H9 (cell line): ENCODE measurements at regions not wholly inside any gene's neighbourhood (a gene's known extent, or its start where the extent isn't known, plus 50 kb on each side); places are given as distances from the start of the nearest gene placed in this dataset.

Experiments used
- DNase-seq: peaks from one replicate; pipeline ENCODE4 v3.0.0-alpha.2; 2017
- H2AFZ ChIP-seq: one replicate; pipeline ENCODE4 v1.6.1; 2013; ENCODE audit warnings: mild to moderate bottlenecking, low read length, control low read depth, moderate library complexity
- H2AK5ac ChIP-seq: 2 replicates; pipeline ENCODE4 v1.6.1; 2013; ENCODE audit warnings: low read length, control low read depth, mixed read lengths; ENCODE audit not compliant: insufficient read length
- H2BK120ac ChIP-seq: one replicate; pipeline ENCODE4 v1.6.1; 2013; ENCODE audit warnings: low read depth, mild to moderate bottlenecking, low read length, control low read depth, inconsistent platforms; ENCODE audit not compliant: poor library complexity, severe bottlenecking
- H2BK12ac ChIP-seq: 2 replicates; pipeline ENCODE4 v1.6.1; 2013; ENCODE audit warnings: low read length, control low read depth, mixed read lengths, low read depth; ENCODE audit not compliant: insufficient read length
- H2BK15ac ChIP-seq: 2 replicates; pipeline ENCODE4 v1.6.1; 2013; ENCODE audit warnings: low read depth, low read length, control low read depth
- H2BK20ac ChIP-seq: one replicate; pipeline ENCODE4 v1.6.1; 2013; ENCODE audit warnings: low read depth, mild to moderate bottlenecking, low read length, control low read depth, inconsistent platforms; ENCODE audit not compliant: poor library complexity, severe bottlenecking
- H2BK5ac ChIP-seq: 2 replicates; pipeline ENCODE4 v1.6.1; 2013; ENCODE audit warnings: low read length, control low read depth, mixed read lengths; ENCODE audit not compliant: insufficient read length
- H3K14ac ChIP-seq: 2 replicates; pipeline ENCODE4 v1.6.1; 2013; ENCODE audit warnings: low read length, control low read depth; ENCODE audit not compliant: insufficient read depth
- H3K18ac ChIP-seq: 2 replicates; pipeline ENCODE4 v1.6.1; 2013; ENCODE audit warnings: low read depth, mild to moderate bottlenecking, mixed read lengths, low read length, control low read depth; ENCODE audit not compliant: insufficient read length
- H3K23ac ChIP-seq: 2 replicates; pipeline ENCODE4 v1.6.1; 2013; ENCODE audit warnings: low read length, control low read depth, mixed read lengths, low read depth; ENCODE audit not compliant: insufficient read length
- H3K23me2 ChIP-seq: 2 replicates; pipeline ENCODE4 v1.6.1; 2013; ENCODE audit warnings: low read depth, mild to moderate bottlenecking, mixed read lengths, low read length, control low read depth; ENCODE audit not compliant: insufficient read length, poor library complexity, severe bottlenecking
- H3K27ac ChIP-seq: 2 replicates; pipeline ENCODE4 v1.5.1; 2013; ENCODE audit warnings: low read length, control low read depth, mixed read lengths, low read depth; ENCODE audit not compliant: insufficient read length
- H3K27me3 ChIP-seq: 2 replicates; pipeline ENCODE4 v1.6.1; 2013; ENCODE audit warnings: low read length, control low read depth, inconsistent platforms; ENCODE audit not compliant: insufficient read depth
- H3K4ac ChIP-seq: 2 replicates; pipeline ENCODE4 v1.6.1; 2013; ENCODE audit warnings: low read depth, mild to moderate bottlenecking, control low read depth, inconsistent platforms, low read length, moderate library complexity
- H3K4me1 ChIP-seq: 2 replicates; pipeline ENCODE4 v1.6.1; 2013; ENCODE audit warnings: low read length, control low read depth, inconsistent platforms; ENCODE audit not compliant: insufficient read depth
- H3K4me2 ChIP-seq: 2 replicates; pipeline ENCODE4 v1.6.1; 2013; ENCODE audit warnings: low read length, control low read depth, mixed read lengths; ENCODE audit not compliant: insufficient read length, insufficient read depth
- H3K56ac ChIP-seq: 2 replicates; pipeline ENCODE4 v1.6.1; 2013; ENCODE audit warnings: low read depth, mild to moderate bottlenecking, mixed read lengths, low read length, control low read depth; ENCODE audit not compliant: insufficient read length
- H3K79me1 ChIP-seq: 2 replicates; pipeline ENCODE4 v1.6.1; 2013; ENCODE audit warnings: low read depth, mild to moderate bottlenecking, moderate library complexity, low read length, control low read depth, inconsistent platforms; ENCODE audit not compliant: insufficient read depth, poor library complexity, severe bottlenecking
- H3K79me2 ChIP-seq: 2 replicates; pipeline ENCODE4 v1.6.1; 2013; ENCODE audit warnings: low read length, control low read depth, inconsistent platforms; ENCODE audit not compliant: insufficient read depth
- H3K9ac ChIP-seq: 2 replicates; pipeline ENCODE4 v1.6.1; 2013; ENCODE audit warnings: low read length, control low read depth, mixed read lengths; ENCODE audit not compliant: insufficient read length; ENCODE audit errors: extremely low read depth
- H3K9me3 ChIP-seq: one replicate; pipeline ENCODE4 v1.6.1; 2013; ENCODE audit warnings: low read depth, low read length, inconsistent platforms; ENCODE audit not compliant: control insufficient read depth
- H3T11ph ChIP-seq: one replicate; pipeline ENCODE4 v1.6.1; 2013; ENCODE audit warnings: mild to moderate bottlenecking, low read length, control low read depth, inconsistent platforms
- H4K20me1 ChIP-seq: one replicate; pipeline ENCODE4 v1.6.1; 2013; ENCODE audit not compliant: control insufficient read depth, insufficient read length, insufficient read depth
- H4K5ac ChIP-seq: 2 replicates; pipeline ENCODE4 v1.6.1; 2013; ENCODE audit warnings: low read depth, mild to moderate bottlenecking, mixed read lengths, low read length, control low read depth; ENCODE audit not compliant: insufficient read length
- H4K8ac ChIP-seq: replicated peaks from 2 replicates; pipeline ENCODE4 v1.6.1; 2013; ENCODE audit warnings: low read length, control low read depth, mixed read lengths, low read depth; ENCODE audit not compliant: insufficient read length
- H4K91ac ChIP-seq: 2 replicates; pipeline ENCODE4 v1.6.1; 2013; ENCODE audit warnings: low read depth, mild to moderate bottlenecking, moderate library complexity, mixed read lengths, low read length, control low read depth; ENCODE audit not compliant: insufficient read length
- H3K27ac Mint-ChIP-seq, 3 experiments: 2 replicates in 2 of 3; 3 replicates in 1 of 3; pipeline ENCODE4 v1.8.0; 2020 to 2021; ENCODE audit warnings: mixed read lengths in 3 of 3, mild to moderate bottlenecking in 1 of 3, moderate library complexity in 1 of 3
- H3K27me3 Mint-ChIP-seq: 2 replicates; pipeline ENCODE4 v1.8.0; 2021; ENCODE audit warnings: low read depth, mild to moderate bottlenecking, moderate library complexity, mixed read lengths
- H3K36me3 Mint-ChIP-seq, 3 experiments: 2 replicates in 2 of 3; 3 replicates in 1 of 3; pipeline ENCODE4 v1.8.0; 2020 to 2021; ENCODE audit warnings: low read depth in 3 of 3, mixed read lengths in 3 of 3; ENCODE audit not compliant: insufficient read depth in 1 of 3
- H3K4me1 Mint-ChIP-seq, 2 experiments: 2 replicates each; pipeline ENCODE4 v1.8.0; 2020; ENCODE audit warnings: mixed read lengths in 2 of 2
- H3K4me3 Mint-ChIP-seq, 2 experiments: 2 replicates in 1 of 2; 3 replicates in 1 of 2; pipeline ENCODE4 v1.8.0; 2020 to 2021; ENCODE audit warnings: mild to moderate bottlenecking in 2 of 2, mixed read lengths in 2 of 2, moderate library complexity in 1 of 2
- H3K9me3 Mint-ChIP-seq, 2 experiments: 2 replicates in 1 of 2; 3 replicates in 1 of 2; pipeline ENCODE4 v1.8.0; 2020; ENCODE audit warnings: mild to moderate bottlenecking in 2 of 2, mixed read lengths in 2 of 2, moderate library complexity in 1 of 2
- WGBS: extraction: QIAGEN DNeasy Blood & Tissue Kit; methylation state at CpG from one replicate; pipeline ENCODE4 v1.1.7; 2013; ENCODE audit warnings: missing lambda C conversion rate, low lambda C conversion rate, mixed read lengths; ENCODE audit not compliant: insufficient read length; ENCODE audit errors: extremely low coverage; 5-methylcytosine and 5-hydroxymethylcytosine counted together
- TF ChIP-seq, protein P1 (sequence below): fragments of 200-600 bp; sonication (generic); conservative IDR thresholded peaks from 3 replicates; pipeline ENCODE4 v1.8.0; 2021; ENCODE audit warnings: antibody characterized with exemption, mild to moderate bottlenecking

DNA sequence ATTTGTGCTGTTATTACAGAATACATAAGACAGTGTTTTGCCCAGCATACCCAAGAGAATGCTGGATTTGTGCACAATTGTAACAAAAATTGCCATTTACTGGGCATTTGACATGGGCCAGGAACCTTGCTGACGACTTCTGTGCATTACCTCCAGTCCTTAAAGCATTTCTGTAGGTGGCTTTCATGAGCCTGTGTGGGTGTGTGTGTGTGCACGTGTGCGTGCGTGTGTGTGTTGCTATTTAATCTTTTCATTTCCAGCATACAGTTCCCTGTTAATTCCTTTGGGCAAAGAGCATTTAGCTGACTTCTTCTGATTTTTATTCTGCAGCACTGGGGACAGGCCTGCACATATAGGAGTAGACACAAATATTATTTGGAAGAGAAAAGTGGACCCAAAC is 134.4 kb downstream of the CYLD start:
- no peak overlapping the region for H2BK15ac ChIP-seq
- no peak overlapping the region for H3K14ac ChIP-seq
- H3K79me2 ChIP-seq: no peaks in the 10 kb centered on the region
- no peak overlapping the region for H2BK5ac ChIP-seq
- H3K27me3 ChIP-seq: no peaks in the 10 kb centered on the region
- H3K4me3 Mint-ChIP-seq: no peak overlapping the region
- WGBS: no CpG with 5 or more reads among the region's 4 CpGs
- H3T11ph ChIP-seq: no peak overlapping the region
- no peaks in the 10 kb centered on the region for H3K4me1 ChIP-seq
- no peaks in the 10 kb centered on the region; a peak in 2 of 7 replicates for H3K36me3 Mint-ChIP-seq
- no peak overlapping the region for H4K91ac ChIP-seq
- no peak overlapping the region for H3K23ac ChIP-seq
- H3K4me2 ChIP-seq: no peak overlapping the region
- no peak overlapping the region for H3K56ac ChIP-seq
- H4K8ac ChIP-seq: no peak overlapping the region
- H3K4ac ChIP-seq: no peak overlapping the region
- no peak for DNase-seq
- peaks cover 21% of the 10 kb centered on the region for H3K27me3 Mint-ChIP-seq
- H2AK5ac ChIP-seq: no peak overlapping the region
- peaks cover 9 to 14% of the 10 kb centered on the region in 2 experiments for H3K4me1 Mint-ChIP-seq
- H3K27ac ChIP-seq: no peak overlapping the region
- H3K23me2 ChIP-seq: no peaks in the 10 kb centered on the region
- no peaks in the 10 kb centered on the region for H3K9me3 ChIP-seq
- H3K27ac Mint-ChIP-seq: no peak overlapping the region
- H3K79me1 ChIP-seq: no peaks in the 10 kb centered on the region
- peaks cover 4 to 5% of the 10 kb centered on the region in 2 experiments; a peak in 4 of 5 replicates for H3K9me3 Mint-ChIP-seq
- H2BK12ac ChIP-seq: no peak overlapping the region
- H2BK20ac ChIP-seq: no peak overlapping the region
- H2BK120ac ChIP-seq: no peak overlapping the region
- no peak overlapping the region for H2AFZ ChIP-seq
- no peak overlapping the region for H3K9ac ChIP-seq
- H4K5ac ChIP-seq: no peak overlapping the region
- no peak overlapping the region for H3K18ac ChIP-seq
- no peaks in the 10 kb centered on the region for H4K20me1 ChIP-seq
- TF ChIP-seq, protein P1, sequence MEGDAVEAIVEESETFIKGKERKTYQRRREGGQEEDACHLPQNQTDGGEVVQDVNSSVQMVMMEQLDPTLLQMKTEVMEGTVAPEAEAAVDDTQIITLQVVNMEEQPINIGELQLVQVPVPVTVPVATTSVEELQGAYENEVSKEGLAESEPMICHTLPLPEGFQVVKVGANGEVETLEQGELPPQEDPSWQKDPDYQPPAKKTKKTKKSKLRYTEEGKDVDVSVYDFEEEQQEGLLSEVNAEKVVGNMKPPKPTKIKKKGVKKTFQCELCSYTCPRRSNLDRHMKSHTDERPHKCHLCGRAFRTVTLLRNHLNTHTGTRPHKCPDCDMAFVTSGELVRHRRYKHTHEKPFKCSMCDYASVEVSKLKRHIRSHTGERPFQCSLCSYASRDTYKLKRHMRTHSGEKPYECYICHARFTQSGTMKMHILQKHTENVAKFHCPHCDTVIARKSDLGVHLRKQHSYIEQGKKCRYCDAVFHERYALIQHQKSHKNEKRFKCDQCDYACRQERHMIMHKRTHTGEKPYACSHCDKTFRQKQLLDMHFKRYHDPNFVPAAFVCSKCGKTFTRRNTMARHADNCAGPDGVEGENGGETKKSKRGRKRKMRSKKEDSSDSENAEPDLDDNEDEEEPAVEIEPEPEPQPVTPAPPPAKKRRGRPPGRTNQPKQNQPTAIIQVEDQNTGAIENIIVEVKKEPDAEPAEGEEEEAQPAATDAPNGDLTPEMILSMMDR: no peak
